K562 (cell line): ENCODE measurements at regions not wholly inside any gene's neighbourhood (a gene's known extent, or its start where the extent isn't known, plus 50 kb on each side); places are given as distances from the start of the nearest gene placed in this dataset.

ENCODE experiments used
- ATAC-seq: fragments of 200-7000 bp; cut with Tn5 transposase; 3 replicates; pipeline ENCODE4 v1.9.1; 2020; ENCODE audit warnings: moderate library complexity
- BruUV-seq: library from RNA; stranded (reverse); fragments of 400-500 nt; replicated peaks from 2 replicates; lab custom pipeline; 2021; lab: Mats Ljungman, UMichigan
- CTCF ChIA-PET: fragments of 300-600 bp; formaldehyde crosslinking; extraction: SDS; loops from one replicate; lab custom pipeline; 2021; ENCODE audit warnings: low intra/inter-chr PET ratio; lab: Yijun Ruan, JAX
- POLR2A ChIA-PET: fragments of 300-600, 350-650 bp; sonication (Branson Sonifier 250); formaldehyde crosslinking; extraction: SDS; loops from one replicate; lab custom pipeline; 2021; ENCODE audit warnings: antibody characterized with exemption, inconsistent platforms; lab: Yijun Ruan, JAX
- DNase-seq, 4 experiments: peaks; one replicate each; pipeline versions ENCODE4 v3.0.0 to v3.0.0-alpha.2; 2011 to 2018; ENCODE audit warnings: low spot score in 3 of 4, mixed read lengths in 3 of 4; ENCODE audit errors: extremely low read depth in 1 of 4
- FAIRE-seq: peaks from 2 replicates; lab custom pipeline; 2011; peaks lifted over from hg19 to GRCh38; lab: Jason Lieb, UNC
- H2AFZ ChIP-seq: 2 replicates; pipeline ENCODE4 v1.6.0; 2011; ENCODE audit warnings: low read depth, low read length, control low read depth, inconsistent platforms
- H3K27ac ChIP-seq: fragments of 200-600 bp; 3 replicates; pipeline ENCODE4 v1.8.0; 2011; ENCODE audit warnings: low read depth, mild to moderate bottlenecking, control low read depth, inconsistent platforms, low read length, moderate library complexity, mixed read lengths; ENCODE audit errors: extremely low read depth
- H3K27me3 ChIP-seq, 2 experiments: fragments of 300-600 bp in 1 of 2; 2 replicates in 1 of 2; 3 replicates in 1 of 2; pipeline versions ENCODE4 v1.6.0 to v1.8.0; 2011; ENCODE audit warnings: inconsistent platforms in 2 of 2, low read length in 2 of 2, mild to moderate bottlenecking in 1 of 2, mixed read lengths in 1 of 2, moderate library complexity in 1 of 2; ENCODE audit not compliant: control insufficient read depth in 2 of 2, insufficient read depth in 2 of 2
- H3K36me3 ChIP-seq: fragments of 300-600 bp; 3 replicates; pipeline ENCODE4 v1.8.0; 2011; ENCODE audit warnings: mild to moderate bottlenecking, low read length, inconsistent platforms; ENCODE audit not compliant: control insufficient read depth, insufficient read depth
- H3K4me1 ChIP-seq, 2 experiments: fragments of 200-600 bp in 1 of 2; replicated peaks in 1 of 2; 2 replicates in 1 of 2; 3 replicates in 1 of 2; pipeline versions ENCODE4 v1.5.1 to v1.8.0; 2011; ENCODE audit warnings: inconsistent platforms in 2 of 2, low read length in 2 of 2, mild to moderate bottlenecking in 1 of 2, mixed read lengths in 1 of 2, moderate library complexity in 1 of 2; ENCODE audit not compliant: control insufficient read depth in 2 of 2, insufficient read depth in 2 of 2
- H3K4me2 ChIP-seq: 2 replicates; pipeline ENCODE4 v1.6.1; 2011; ENCODE audit warnings: low read length, control low read depth, inconsistent platforms, mixed read lengths; ENCODE audit not compliant: insufficient read depth
- H3K4me3 ChIP-seq: fragments of 200-600 bp; sonication (generic), shearing (Covaris generic); 2 replicates; pipeline ENCODE4 v1.5.1; 2016; ENCODE audit warnings: control low read depth, inconsistent platforms
- H3K79me2 ChIP-seq: fragments of 200-600 bp; 3 replicates; pipeline ENCODE4 v1.8.0; 2011; ENCODE audit warnings: low read length, inconsistent platforms; ENCODE audit not compliant: control insufficient read depth, insufficient read depth
- H3K9ac ChIP-seq, 2 experiments: 2 replicates each; pipeline versions ENCODE4 v1.6.0 to v1.6.1; 2011; ENCODE audit warnings: low read depth in 2 of 2, low read length in 2 of 2, control low read depth in 1 of 2, inconsistent platforms in 1 of 2, mild to moderate bottlenecking in 1 of 2, mixed read lengths in 1 of 2; ENCODE audit not compliant: insufficient read depth in 1 of 2
- H3K9me1 ChIP-seq: one replicate; pipeline ENCODE4 v1.6.0; 2011; ENCODE audit warnings: inconsistent platforms, mild to moderate bottlenecking, low read length, moderate library complexity; ENCODE audit not compliant: control insufficient read depth, insufficient read depth
- H3K9me3 ChIP-seq: replicated peaks from 2 replicates; pipeline ENCODE4 v1.5.1; 2011; ENCODE audit warnings: low read depth, low read length, inconsistent platforms; ENCODE audit not compliant: control insufficient read depth, insufficient read depth
- H4K20me1 ChIP-seq: replicated peaks from 2 replicates; pipeline ENCODE4 v1.6.1; 2011; ENCODE audit warnings: low read length, inconsistent platforms, mixed read lengths; ENCODE audit not compliant: control insufficient read depth, insufficient read depth
- HDGF ChIP-seq: fragments of 450-650 bp; IDR thresholded peaks from 2 replicates; pipeline ENCODE4 v1.6.1; 2016
- KLF1 ChIP-seq: fragments of 450-650 bp; IDR thresholded peaks from 2 replicates; pipeline ENCODE4 v1.6.1; 2016; ENCODE audit warnings: missing genetic modification characterization, missing compliant biosample characterization
- POLR2AphosphoS2 ChIP-seq: IDR thresholded peaks from 2 replicates; pipeline ENCODE4 v1.6.1; 2012; ENCODE audit warnings: low read length, improper control_type of control experiment
- SETDB1 ChIP-seq: IDR thresholded peaks from one replicate; pipeline ENCODE4 v1.6.1; 2012; ENCODE audit warnings: low read length, control low read depth, inconsistent platforms
- TAF15 ChIP-seq: fragments of 200-400 bp; formaldehyde crosslinking; IDR thresholded peaks from 2 replicates; pipeline ENCODE4 v1.6.1; 2017; ENCODE audit warnings: mild to moderate bottlenecking, low read depth, low read length, moderate library complexity
- TOE1 ChIP-seq, 2 experiments: fragments of 450-650 bp in 1 of 2; sonication (generic) in 1 of 2; formaldehyde crosslinking in 1 of 2; IDR thresholded peaks; 2 replicates each; pipeline versions ENCODE4 v1.7.1 to v1.8.0; 2016 to 2022; ENCODE audit warnings: borderline replicate concordance in 2 of 2, mild to moderate bottlenecking in 2 of 2, antibody characterized with exemption in 1 of 2, inconsistent platforms in 1 of 2, low read depth in 1 of 2, missing genetic modification reagents in 1 of 2, moderate library complexity in 1 of 2
- ZFP1 ChIP-seq: fragments of 450-650 bp; formaldehyde crosslinking; IDR thresholded peaks from 2 replicates; pipeline ENCODE4 v1.4.0; 2020; ENCODE audit warnings: mild to moderate bottlenecking, mixed read lengths
- ZNF41 ChIP-seq: fragments of 250-450 bp; sonication (Bioruptor Pico); conservative IDR thresholded peaks from 2 replicates; pipeline ENCODE4 v1.4.0; 2020; ENCODE audit warnings: mild to moderate bottlenecking
- ZNF436 ChIP-seq: fragments of 250-450, 450-650 bp; sonication (Bioruptor Pico); formaldehyde crosslinking; IDR thresholded peaks from 2 replicates; pipeline ENCODE4 v1.7.0; 2020; ENCODE audit warnings: mild to moderate bottlenecking
- ZNF507 ChIP-seq: conservative IDR thresholded peaks from 2 replicates; pipeline ENCODE4 v1.6.1; 2017; ENCODE audit warnings: missing genetic modification characterization, missing compliant biosample characterization
- WGBS: fragments of 100-300 bp; shearing (Covaris generic); methylation state at CpG from one replicate; pipeline ENCODE4 v1.1.6; 2016; ENCODE audit warnings: low coverage, mixed read lengths; ENCODE audit not compliant: insufficient coverage; ENCODE audit errors: missing lambda C conversion rate; 5-methylcytosine and 5-hydroxymethylcytosine counted together
- in situ Hi-C: fragments of 300-500 bp; cut with MboI; formaldehyde crosslinking; loops from 4 replicates; pipeline ENCODE4 v1.15.0; 2018; ENCODE audit warnings: inconsistent platforms, mixed read lengths
- intact Hi-C: fragments of 100-400 bp; cut with micrococcal nuclease; formaldehyde crosslinking; loops from 2 replicates; pipeline ENCODE4 v1.14.2; 2022
- TF ChIP-seq, protein P1 (sequence below): fragments of 450-650 bp; formaldehyde crosslinking; IDR thresholded peaks from 2 replicates; pipeline ENCODE4 v1.4.0; 2020; ENCODE audit warnings: mild to moderate bottlenecking, mixed read lengths
- TF ChIP-seq, protein P2 (sequence below): fragments of 250-450 bp; sonication (Bioruptor Pico); IDR thresholded peaks from 2 replicates; pipeline ENCODE4 v1.5.0; 2021; ENCODE audit warnings: mild to moderate bottlenecking, borderline replicate concordance
- TF ChIP-seq, protein P3 (sequence below): fragments of 250-450 bp; sonication (Bioruptor Pico); IDR thresholded peaks from 2 replicates; pipeline ENCODE4 v1.8.0; 2022; ENCODE audit warnings: moderate library complexity, mild to moderate bottlenecking, inconsistent platforms
- TF ChIP-seq, protein P4 (sequence below): IDR thresholded peaks from 3 replicates; pipeline ENCODE4 v1.6.1; 2011; ENCODE audit warnings: borderline replicate concordance, mild to moderate bottlenecking, moderate library complexity; ENCODE audit not compliant: insufficient read length; ENCODE audit errors: extremely low read depth

DNA sequence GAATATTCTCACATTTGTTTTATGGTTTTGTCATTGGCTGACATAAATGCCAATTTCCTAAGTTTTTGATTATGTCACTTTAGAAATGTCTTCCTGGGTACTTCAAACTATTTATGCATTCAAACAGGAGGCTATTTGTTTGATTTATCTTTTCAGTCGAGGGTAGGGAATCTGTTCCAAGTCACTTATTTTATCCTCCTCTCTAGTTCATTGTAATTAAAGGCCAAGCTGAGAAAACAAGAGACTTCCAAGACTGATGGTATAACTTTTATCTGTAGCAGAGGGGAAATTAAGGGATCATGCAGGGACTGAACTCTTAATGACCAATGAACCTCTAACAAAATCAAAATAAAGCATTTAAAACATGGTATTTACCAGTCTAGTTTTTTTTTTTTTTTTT is 968.4 kb downstream of the SORCS3 start:
- Histone ChIP-seq H4K20me1 (no peaks in the 10 kb centered on the region), H3K9ac (no peak overlapping the region), H3K9me3 (no peaks in the 10 kb centered on the region), H3K79me2 (no peaks in the 10 kb centered on the region), H3K4me3 (no peak overlapping the region), H3K36me3 (no peaks in the 10 kb centered on the region), H3K9me1 (no peaks in the 10 kb centered on the region), H3K27ac (no peak overlapping the region), H3K4me2 (no peak overlapping the region), H3K4me1 (no peaks in the 10 kb centered on the region), H2AFZ (no peak overlapping the region), H3K27me3 (no peaks in the 10 kb centered on the region)
- ATAC-seq: no peak
- ChIA-PET POLR2A (no interaction called here), CTCF (no interaction called here)
- intact Hi-C loops: no loop called here
- 0% methylated on average over 1 of the region's 1 CpG for WGBS
- FAIRE-seq: no peak
- no TSS peak for BruUV-seq
- no peak for DNase-seq
- in situ Hi-C loops: no loop called here
- TF ChIP-seq KLF1 (tag) (no peak), POLR2AphosphoS2 (no peak), SETDB1 (no peak), HDGF (no peak), TAF15 (no peak), ZNF507 (tag) (no peak), ZNF41 (no peak), TOE1 (IDR thresholded peaks at IDR 0.05; ENCODE audit: borderline replicate concordance) (no peak), TOE1 (CRISPR knock-in tag; IDR thresholded peaks at IDR 0.05; ENCODE audit: borderline replicate concordance, low read depth) (no peak), ZNF436 (CRISPR knock-in tag) (no peak), ZFP1 (CRISPR knock-in tag) (no peak)
- TF ChIP-seq, protein P1, sequence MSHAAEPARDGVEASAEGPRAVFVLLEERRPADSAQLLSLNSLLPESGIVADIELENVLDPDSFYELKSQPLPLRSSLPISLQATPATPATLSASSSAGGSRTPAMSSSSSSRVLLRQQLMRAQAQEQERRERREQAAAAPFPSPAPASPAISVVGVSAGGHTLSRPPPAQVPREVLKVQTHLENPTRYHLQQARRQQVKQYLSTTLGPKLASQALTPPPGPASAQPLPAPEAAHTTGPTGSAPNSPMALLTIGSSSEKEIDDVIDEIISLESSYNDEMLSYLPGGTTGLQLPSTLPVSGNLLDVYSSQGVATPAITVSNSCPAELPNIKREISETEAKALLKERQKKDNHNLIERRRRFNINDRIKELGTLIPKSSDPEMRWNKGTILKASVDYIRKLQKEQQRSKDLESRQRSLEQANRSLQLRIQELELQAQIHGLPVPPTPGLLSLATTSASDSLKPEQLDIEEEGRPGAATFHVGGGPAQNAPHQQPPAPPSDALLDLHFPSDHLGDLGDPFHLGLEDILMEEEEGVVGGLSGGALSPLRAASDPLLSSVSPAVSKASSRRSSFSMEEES (CRISPR knock-in tag): no peak
- TF ChIP-seq, protein P2, sequence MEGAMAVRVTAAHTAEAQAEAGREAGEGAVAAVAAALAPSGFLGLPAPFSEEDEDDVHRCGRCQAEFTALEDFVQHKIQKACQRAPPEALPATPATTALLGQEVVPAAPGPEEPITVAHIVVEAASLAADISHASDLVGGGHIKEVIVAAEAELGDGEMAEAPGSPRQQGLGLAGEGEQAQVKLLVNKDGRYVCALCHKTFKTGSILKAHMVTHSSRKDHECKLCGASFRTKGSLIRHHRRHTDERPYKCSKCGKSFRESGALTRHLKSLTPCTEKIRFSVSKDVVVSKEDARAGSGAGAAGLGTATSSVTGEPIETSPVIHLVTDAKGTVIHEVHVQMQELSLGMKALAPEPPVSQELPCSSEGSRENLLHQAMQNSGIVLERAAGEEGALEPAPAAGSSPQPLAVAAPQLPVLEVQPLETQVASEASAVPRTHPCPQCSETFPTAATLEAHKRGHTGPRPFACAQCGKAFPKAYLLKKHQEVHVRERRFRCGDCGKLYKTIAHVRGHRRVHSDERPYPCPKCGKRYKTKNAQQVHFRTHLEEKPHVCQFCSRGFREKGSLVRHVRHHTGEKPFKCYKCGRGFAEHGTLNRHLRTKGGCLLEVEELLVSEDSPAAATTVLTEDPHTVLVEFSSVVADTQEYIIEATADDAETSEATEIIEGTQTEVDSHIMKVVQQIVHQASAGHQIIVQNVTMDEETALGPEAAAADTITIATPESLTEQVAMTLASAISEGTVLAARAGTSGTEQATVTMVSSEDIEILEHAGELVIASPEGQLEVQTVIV: no peak
- TF ChIP-seq, protein P3, sequence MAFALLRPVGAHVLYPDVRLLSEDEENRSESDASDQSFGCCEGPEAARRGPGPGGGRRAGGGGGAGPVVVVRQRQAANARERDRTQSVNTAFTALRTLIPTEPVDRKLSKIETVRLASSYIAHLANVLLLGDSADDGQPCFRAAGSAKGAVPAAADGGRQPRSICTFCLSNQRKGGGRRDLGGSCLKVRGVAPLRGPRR: no peak
- TF ChIP-seq, protein P4, sequence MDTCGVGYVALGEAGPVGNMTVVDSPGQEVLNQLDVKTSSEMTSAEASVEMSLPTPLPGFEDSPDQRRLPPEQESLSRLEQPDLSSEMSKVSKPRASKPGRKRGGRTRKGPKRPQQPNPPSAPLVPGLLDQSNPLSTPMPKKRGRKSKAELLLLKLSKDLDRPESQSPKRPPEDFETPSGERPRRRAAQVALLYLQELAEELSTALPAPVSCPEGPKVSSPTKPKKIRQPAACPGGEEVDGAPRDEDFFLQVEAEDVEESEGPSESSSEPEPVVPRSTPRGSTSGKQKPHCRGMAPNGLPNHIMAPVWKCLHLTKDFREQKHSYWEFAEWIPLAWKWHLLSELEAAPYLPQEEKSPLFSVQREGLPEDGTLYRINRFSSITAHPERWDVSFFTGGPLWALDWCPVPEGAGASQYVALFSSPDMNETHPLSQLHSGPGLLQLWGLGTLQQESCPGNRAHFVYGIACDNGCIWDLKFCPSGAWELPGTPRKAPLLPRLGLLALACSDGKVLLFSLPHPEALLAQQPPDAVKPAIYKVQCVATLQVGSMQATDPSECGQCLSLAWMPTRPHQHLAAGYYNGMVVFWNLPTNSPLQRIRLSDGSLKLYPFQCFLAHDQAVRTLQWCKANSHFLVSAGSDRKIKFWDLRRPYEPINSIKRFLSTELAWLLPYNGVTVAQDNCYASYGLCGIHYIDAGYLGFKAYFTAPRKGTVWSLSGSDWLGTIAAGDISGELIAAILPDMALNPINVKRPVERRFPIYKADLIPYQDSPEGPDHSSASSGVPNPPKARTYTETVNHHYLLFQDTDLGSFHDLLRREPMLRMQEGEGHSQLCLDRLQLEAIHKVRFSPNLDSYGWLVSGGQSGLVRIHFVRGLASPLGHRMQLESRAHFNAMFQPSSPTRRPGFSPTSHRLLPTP: no peak
